ENCODE measurements at regions not wholly inside any gene's neighbourhood (a gene's known extent, or its start where the extent isn't known, plus 50 kb on each side); places are given as distances from the start of the nearest gene placed in this dataset.

GRCh38 chr5:86095092-86095491 lies 522.6 kb upstream of the COX7C start:
- DNase-seq (ENCODE audit: low read depth) = no peak
- no peak overlapping the region for H3K4me3 ChIP-seq (ENCODE audit: low read depth, low read length)
- TF ChIP-seq MAX (IDR thresholded peaks at IDR 0.05; ENCODE audit: low read depth, low read length) (no peak), CTCF (IDR thresholded peaks at IDR 0.05; ENCODE audit: low read depth, low read length) (no peak), POLR2A (IDR thresholded peaks at IDR 0.05; ENCODE audit: extremely low read depth, insufficient read length) (no peak), MYC (IDR thresholded peaks at IDR 0.05; ENCODE audit: low read depth, low read length) (no peak)

GRCh38 chr5:86101966-86102365 lies 515.8 kb upstream of the COX7C start:
- H3K4me3 ChIP-seq (ENCODE audit: low read depth, low read length) = no peak overlapping the region
- TF ChIP-seq MYC (IDR thresholded peaks at IDR 0.05; ENCODE audit: low read depth, low read length) (no peak), POLR2A (IDR thresholded peaks at IDR 0.05; ENCODE audit: extremely low read depth, insufficient read length) (no peak), MAX (IDR thresholded peaks at IDR 0.05; ENCODE audit: low read depth, low read length) (no peak), CTCF (IDR thresholded peaks at IDR 0.05; ENCODE audit: low read depth, low read length) (no peak)
- DNase-seq (ENCODE audit: low read depth) = no peak

GRCh38 chr5:86108825-86109224 lies 508.9 kb upstream of the COX7C start:
- no peak overlapping the region for H3K4me3 ChIP-seq (ENCODE audit: low read depth, low read length)
- DNase-seq (ENCODE audit: low read depth) = no peak
- TF ChIP-seq MYC (IDR thresholded peaks at IDR 0.05; ENCODE audit: low read depth, low read length) (no peak), MAX (IDR thresholded peaks at IDR 0.05; ENCODE audit: low read depth, low read length) (no peak), CTCF (IDR thresholded peaks at IDR 0.05; ENCODE audit: low read depth, low read length) (no peak), POLR2A (IDR thresholded peaks at IDR 0.05; ENCODE audit: extremely low read depth, insufficient read length) (no peak)

GRCh38 chr5:86112249-86112648 lies 505.5 kb upstream of the COX7C start:
- DNase-seq (ENCODE audit: low read depth) = no peak
- H3K4me3 ChIP-seq (ENCODE audit: low read depth, low read length) = no peak overlapping the region
- no peak for TF ChIP-seq MYC (IDR thresholded peaks at IDR 0.05; ENCODE audit: low read depth, low read length)
- no peak for TF ChIP-seq MAX (IDR thresholded peaks at IDR 0.05; ENCODE audit: low read depth, low read length)
- TF ChIP-seq CTCF (IDR thresholded peaks at IDR 0.05; ENCODE audit: low read depth, low read length) = no peak
- no peak for TF ChIP-seq POLR2A (IDR thresholded peaks at IDR 0.05; ENCODE audit: extremely low read depth, insufficient read length)

- no peak for DNase-seq (ENCODE audit: low read depth)
- no peak overlapping the region for H3K4me3 ChIP-seq (ENCODE audit: low read depth, low read length)
- TF ChIP-seq MAX (IDR thresholded peaks at IDR 0.05; ENCODE audit: low read depth, low read length) (no peak), CTCF (IDR thresholded peaks at IDR 0.05; ENCODE audit: low read depth, low read length) (no peak), MYC (IDR thresholded peaks at IDR 0.05; ENCODE audit: low read depth, low read length) (no peak), POLR2A (IDR thresholded peaks at IDR 0.05; ENCODE audit: extremely low read depth, insufficient read length) (no peak)
These were observed 502.6 kb upstream of the COX7C start for GRCh38 chr5:86115164-86115563.

- no peak for TF ChIP-seq CTCF (IDR thresholded peaks at IDR 0.05; ENCODE audit: low read depth, low read length)
- TF ChIP-seq MYC (IDR thresholded peaks at IDR 0.05; ENCODE audit: low read depth, low read length) = no peak
- TF ChIP-seq MAX (IDR thresholded peaks at IDR 0.05; ENCODE audit: low read depth, low read length) = no peak
- no peak for TF ChIP-seq POLR2A (IDR thresholded peaks at IDR 0.05; ENCODE audit: extremely low read depth, insufficient read length)
- peak; percentile 1 for DNase-seq (ENCODE audit: low read depth)
- H3K4me3 ChIP-seq (ENCODE audit: low read depth, low read length) = no peak overlapping the region
These were observed 499.2 kb upstream of the COX7C start for GRCh38 chr5:86118542-86118941.

Data from NB4 (cell line).